ENCODE measurements at regions not wholly inside any gene's neighbourhood (a gene's known extent, or its start where the extent isn't known, plus 50 kb on each side); places are given as distances from the start of the nearest gene placed in this dataset.

GRCh38 chr1:177427811-177428210 lies 257.1 kb downstream of the BRINP2 start:
- ChIA-PET CTCF (no interaction called here), POLR2A (no interaction called here)

GRCh38 chr1:177426497-177426896 lies 255.7 kb downstream of the BRINP2 start:
- no peak overlapping the region for H3K4me3 ChIP-seq (ENCODE audit: low read depth, low read length)

More at GRCh38 chr1:177427811-177428210, 257.1 kb downstream of the BRINP2 start:
- no peak for DNase-seq (ENCODE audit: low read depth)
- no peak for TF ChIP-seq CTCF (IDR thresholded peaks at IDR 0.05; ENCODE audit: insufficient read depth, low read depth, low read length)
- Histone ChIP-seq H3K27me3 (ENCODE audit: control insufficient read depth, insufficient read depth, low read length) (no peaks in the 10 kb centered on the region), H3K36me3 (ENCODE audit: control insufficient read depth, insufficient read depth, low read length) (no peaks in the 10 kb centered on the region), H3K4me3 (ENCODE audit: low read depth, low read length) (no peak overlapping the region)

GRCh38 chr1:177425199-177425598 lies 254.4 kb downstream of the BRINP2 start:
- no peak for TF ChIP-seq CTCF (IDR thresholded peaks at IDR 0.05; ENCODE audit: insufficient read depth, low read depth, low read length)
- ChIA-PET POLR2A (no interaction called here), CTCF (interaction anchor here (0.8 kb wide), 1 partner anchor 9 kb away, joined by 4 read pairs; no protein-coding TSS in a partner anchor)
- Histone ChIP-seq H3K4me3 (ENCODE audit: low read depth, low read length) (no peak overlapping the region), H3K36me3 (ENCODE audit: control insufficient read depth, insufficient read depth, low read length) (no peaks in the 10 kb centered on the region), H3K27me3 (ENCODE audit: control insufficient read depth, insufficient read depth, low read length) (no peaks in the 10 kb centered on the region)
- DNase-seq (ENCODE audit: low read depth), result no peak

More at GRCh38 chr1:177426497-177426896, 255.7 kb downstream of the BRINP2 start:
- no peak for DNase-seq (ENCODE audit: low read depth)
- POLR2A ChIA-PET, result no interaction called here
- no peak for TF ChIP-seq CTCF (IDR thresholded peaks at IDR 0.05; ENCODE audit: insufficient read depth, low read depth, low read length)
- CTCF ChIA-PET, result no interaction called here
- Histone ChIP-seq H3K36me3 (ENCODE audit: control insufficient read depth, insufficient read depth, low read length) (no peaks in the 10 kb centered on the region), H3K27me3 (ENCODE audit: control insufficient read depth, insufficient read depth, low read length) (no peaks in the 10 kb centered on the region)

GRCh38 chr1:177424744-177425143 lies 254.0 kb downstream of the BRINP2 start:
- H3K36me3 ChIP-seq (ENCODE audit: control insufficient read depth, insufficient read depth, low read length), result no peaks in the 10 kb centered on the region
- no peak for TF ChIP-seq CTCF (IDR thresholded peaks at IDR 0.05; ENCODE audit: insufficient read depth, low read depth, low read length)
- H3K27me3 ChIP-seq (ENCODE audit: control insufficient read depth, insufficient read depth, low read length), result no peaks in the 10 kb centered on the region
- POLR2A ChIA-PET, result no interaction called here
- no peak for DNase-seq (ENCODE audit: low read depth)
- no peak overlapping the region for H3K4me3 ChIP-seq (ENCODE audit: low read depth, low read length)
- CTCF ChIA-PET, result interaction anchor here (0.8 kb wide), 1 partner anchor 9 kb away, joined by 4 read pairs; no protein-coding TSS in a partner anchor

GRCh38 chr1:177423090-177423489 lies 252.3 kb downstream of the BRINP2 start:
- ChIA-PET POLR2A (no interaction called here), CTCF (interaction anchor here (1.3 kb wide), 1 partner anchor 9 kb away, joined by 4 read pairs; no protein-coding TSS in a partner anchor)
- Histone ChIP-seq H3K4me3 (ENCODE audit: low read depth, low read length) (no peak overlapping the region), H3K36me3 (ENCODE audit: control insufficient read depth, insufficient read depth, low read length) (no peaks in the 10 kb centered on the region), H3K27me3 (ENCODE audit: control insufficient read depth, insufficient read depth, low read length) (no peaks in the 10 kb centered on the region)
- TF ChIP-seq CTCF (IDR thresholded peaks at IDR 0.05; ENCODE audit: insufficient read depth, low read depth, low read length), result no peak
- DNase-seq (ENCODE audit: low read depth), result no peak
